T-cell (primary cell): ENCODE measurements at regions not wholly inside any gene's neighbourhood (a gene's known extent, or its start where the extent isn't known, plus 50 kb on each side); places are given as distances from the start of the nearest gene placed in this dataset.

Experiments used
- ATAC-seq, 4 experiments: fragments of 200-7000 bp in 3 of 4; fragments of 150-1000 bp in 1 of 4; cut with Tn5 transposase; replicated peaks in 1 of 4; 1 replicate in 3 of 4; 2 replicates in 1 of 4; pipeline ENCODE4 v1.10.0; 2021; ENCODE audit warnings: moderate library complexity in 3 of 4, mild to moderate bottlenecking in 2 of 4, moderate number of reproducible peaks in 1 of 4
- CTCF ChIA-PET, 2 donors: fragments of 300-600 bp; sonication (Branson Sonifier 250); formaldehyde crosslinking; loops; one replicate each; lab custom pipeline; 2022; ENCODE audit warnings: antibody characterized with exemption in 2 of 2; lab: Charles Lee
- POLR2A ChIA-PET, 2 donors: fragments of 300-600 bp; sonication (Branson Sonifier 250); formaldehyde crosslinking; loops; one replicate each; lab custom pipeline; 2022; ENCODE audit warnings: antibody characterized with exemption in 2 of 2; lab: Charles Lee
- DNase-seq, 35 experiments: peaks; one replicate each; pipeline versions ENCODE4 v3.0.0 to v3.0.0-alpha.2; 2013 to 2023
- H3K27ac ChIP-seq: one replicate; pipeline ENCODE4 v1.5.1; 2013; ENCODE audit warnings: low read length
- H3K27me3 ChIP-seq, 2 experiments: replicated peaks in 1 of 2; 1 replicate in 1 of 2; 2 replicates in 1 of 2; pipeline versions ENCODE4 v1.6.1 to v1.7.0; 2013; ENCODE audit warnings: low read length in 1 of 2, mixed read lengths in 1 of 2; ENCODE audit not compliant: control insufficient read depth in 2 of 2, insufficient read depth in 2 of 2; ENCODE audit errors: extremely low read depth in 1 of 2
- H3K36me3 ChIP-seq, 2 donors: 1 replicate in 1 of 2; 2 replicates in 1 of 2; pipeline versions ENCODE4 v1.6.1 to v1.7.0; 2013; ENCODE audit warnings: low read length in 1 of 2; ENCODE audit not compliant: control insufficient read depth in 2 of 2, insufficient read depth in 1 of 2; ENCODE audit errors: extremely low read depth in 1 of 2
- H3K4me1 ChIP-seq, 2 experiments: 1 replicate in 1 of 2; 2 replicates in 1 of 2; pipeline versions ENCODE4 v1.6.1 to v1.7.0; 2013; ENCODE audit warnings: low read length in 2 of 2, mixed read lengths in 1 of 2; ENCODE audit not compliant: insufficient read depth in 2 of 2, control insufficient read depth in 1 of 2; ENCODE audit errors: extremely low read depth in 1 of 2
- H3K4me3 ChIP-seq, 2 donors: 1 replicate in 1 of 2; 2 replicates in 1 of 2; pipeline versions ENCODE4 v1.5.1 to v1.7.0; 2013; ENCODE audit warnings: mild to moderate bottlenecking in 2 of 2, low read length in 1 of 2, moderate library complexity in 1 of 2; ENCODE audit not compliant: control insufficient read depth in 1 of 2; ENCODE audit errors: extremely low read depth in 1 of 2
- H3K9me3 ChIP-seq: 2 replicates; pipeline ENCODE4 v1.7.0; 2013
- H3K27ac Mint-ChIP-seq, 2 donors: one replicate each; pipeline ENCODE4 v1.8.0; 2020 to 2021; ENCODE audit warnings: mild to moderate bottlenecking in 2 of 2, mixed read lengths in 2 of 2
- H3K27me3 Mint-ChIP-seq, 2 donors: one replicate each; pipeline ENCODE4 v1.8.0; 2021 to 2022; ENCODE audit warnings: mixed read lengths in 2 of 2
- H3K36me3 Mint-ChIP-seq: one replicate; pipeline ENCODE4 v1.8.0; 2021; ENCODE audit warnings: mixed read lengths
- H3K4me1 Mint-ChIP-seq, 3 donors: one replicate each; pipeline ENCODE4 v1.8.0; 2020 to 2022; ENCODE audit warnings: mixed read lengths in 3 of 3, mild to moderate bottlenecking in 1 of 3
- H3K4me3 Mint-ChIP-seq, 3 donors: one replicate each; pipeline ENCODE4 v1.8.0; 2020 to 2022; ENCODE audit warnings: mild to moderate bottlenecking in 3 of 3, mixed read lengths in 3 of 3, moderate library complexity in 3 of 3
- H3K9me3 Mint-ChIP-seq, 3 donors: one replicate each; pipeline ENCODE4 v1.8.0; 2020 to 2022; ENCODE audit warnings: mixed read lengths in 3 of 3
- WGBS: methylation state at CpG from one replicate; pipeline ENCODE4 v1.1.5; 2013; ENCODE audit warnings: missing lambda C conversion rate; ENCODE audit not compliant: insufficient coverage; 5-methylcytosine and 5-hydroxymethylcytosine counted together

GRCh38 chr13:108439556-108439955 is 170.0 kb downstream of the TNFSF13B start:
- WGBS = no CpG with 5 or more reads among the region's 7 CpGs

GRCh38 chr13:108444448-108444847 is 174.9 kb downstream of the TNFSF13B start:
- Mint-ChIP-seq H3K27ac (no peak overlapping the region), H3K4me3 (no peak overlapping the region), H3K27me3 (peaks cover 0 to 3% of the 10 kb centered on the region in 2 donors), H3K4me1 (peaks cover 0 to 7% (median 0%) of the 10 kb centered on the region in 3 donors), H3K36me3 (no peaks in the 10 kb centered on the region), H3K9me3 (peaks cover 0 to 3% (median 0%) of the 10 kb centered on the region in 3 donors)
- Histone ChIP-seq H3K27me3 (no peaks in the 10 kb centered on the region), H3K4me1 (no peaks in the 10 kb centered on the region), H3K36me3 (no peaks in the 10 kb centered on the region), H3K4me3 (no peak overlapping the region), H3K9me3 (no peaks in the 10 kb centered on the region), H3K27ac (no peak overlapping the region)
- no peak for DNase-seq
- CTCF ChIA-PET = no interaction called here
- ATAC-seq = no peak
- 73% methylated on average over 4 of the region's 6 CpGs for WGBS
- POLR2A ChIA-PET = no interaction called here

More at GRCh38 chr13:108439556-108439955, 170.0 kb downstream of the TNFSF13B start:
- peaks cover 0 to 3% (median 0%) of the 10 kb centered on the region in 3 donors for H3K9me3 Mint-ChIP-seq
- H3K4me1 Mint-ChIP-seq = no peaks in the 10 kb centered on the region
- CTCF ChIA-PET = no interaction called here
- Histone ChIP-seq H3K4me3 (no peak overlapping the region), H3K27me3 (no peaks in the 10 kb centered on the region), H3K27ac (no peak overlapping the region), H3K36me3 (no peaks in the 10 kb centered on the region), H3K4me1 (no peaks in the 10 kb centered on the region), H3K9me3 (no peaks in the 10 kb centered on the region)
- POLR2A ChIA-PET = no interaction called here
- no peak overlapping the region for H3K27ac Mint-ChIP-seq
- no peak overlapping the region for H3K4me3 Mint-ChIP-seq
- H3K27me3 Mint-ChIP-seq = peaks cover 0 to 9% of the 10 kb centered on the region in 2 donors
- H3K36me3 Mint-ChIP-seq = no peaks in the 10 kb centered on the region
- no peak for ATAC-seq
- no peak for DNase-seq

- Histone ChIP-seq H3K36me3 (no peaks in the 10 kb centered on the region), H3K4me1 (no peaks in the 10 kb centered on the region), H3K27ac (no peak overlapping the region), H3K9me3 (no peaks in the 10 kb centered on the region), H3K27me3 (no peaks in the 10 kb centered on the region), H3K4me3 (no peak overlapping the region)
- ChIA-PET CTCF (no interaction called here), POLR2A (no interaction called here)
- H3K4me1 Mint-ChIP-seq = peaks cover 0 to 7% (median 0%) of the 10 kb centered on the region in 3 donors
- ATAC-seq (no peak), DNase-seq (no peak)
- peaks cover 0 to 3% (median 0%) of the 10 kb centered on the region in 3 donors for H3K9me3 Mint-ChIP-seq
- no peak overlapping the region for H3K27ac Mint-ChIP-seq
- peaks cover 0 to 3% of the 10 kb centered on the region in 2 donors for H3K27me3 Mint-ChIP-seq
- H3K4me3 Mint-ChIP-seq = no peak overlapping the region
- no peaks in the 10 kb centered on the region for H3K36me3 Mint-ChIP-seq
Measured at GRCh38 chr13:108448891-108449290, 179.4 kb downstream of the TNFSF13B start.

DNA sequence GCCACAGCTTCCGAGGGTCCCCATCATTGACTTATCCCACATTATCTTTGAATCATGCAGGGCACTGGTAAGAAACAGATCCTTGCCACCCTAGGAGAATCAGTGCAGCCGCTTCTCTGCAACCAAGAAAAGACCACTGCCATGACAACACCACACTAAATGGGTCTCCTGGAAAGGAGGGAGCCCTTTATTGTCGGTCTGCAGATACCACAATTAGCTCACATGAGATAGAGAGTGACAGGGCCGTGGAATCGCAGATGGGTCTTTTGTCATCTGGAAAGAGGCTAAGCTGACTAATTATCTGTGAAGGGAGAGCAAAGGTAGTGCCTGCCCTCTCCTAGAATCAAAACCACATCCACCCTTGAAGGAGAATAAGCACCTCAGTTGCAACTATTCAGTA is 178.3 kb upstream of the MYO16 start:
- Mint-ChIP-seq H3K27ac (no peak overlapping the region), H3K36me3 (no peaks in the 10 kb centered on the region), H3K4me1 (peaks cover 0 to 7% (median 0%) of the 10 kb centered on the region in 3 donors), H3K4me3 (no peak overlapping the region), H3K27me3 (peaks cover 0 to 3% of the 10 kb centered on the region in 2 donors), H3K9me3 (peaks cover 0 to 3% (median 0%) of the 10 kb centered on the region in 3 donors)
- no peaks in the 10 kb centered on the region for H3K27me3 ChIP-seq
- POLR2A ChIA-PET = no interaction called here
- no peak overlapping the region for H3K27ac ChIP-seq
- no peaks in the 10 kb centered on the region for H3K36me3 ChIP-seq
- CTCF ChIA-PET = interaction anchor here in 1 of 2 donors (0.5 kb wide), 1 partner anchor 57 kb away, joined by 5 read pairs; no protein-coding TSS in a partner anchor
- no CpG with 5 or more reads among the region's 5 CpGs for WGBS
- no peak for DNase-seq
- no peaks in the 10 kb centered on the region for H3K4me1 ChIP-seq
- ATAC-seq = no peak
- no peaks in the 10 kb centered on the region for H3K9me3 ChIP-seq
- H3K4me3 ChIP-seq = no peak overlapping the region

DNA sequence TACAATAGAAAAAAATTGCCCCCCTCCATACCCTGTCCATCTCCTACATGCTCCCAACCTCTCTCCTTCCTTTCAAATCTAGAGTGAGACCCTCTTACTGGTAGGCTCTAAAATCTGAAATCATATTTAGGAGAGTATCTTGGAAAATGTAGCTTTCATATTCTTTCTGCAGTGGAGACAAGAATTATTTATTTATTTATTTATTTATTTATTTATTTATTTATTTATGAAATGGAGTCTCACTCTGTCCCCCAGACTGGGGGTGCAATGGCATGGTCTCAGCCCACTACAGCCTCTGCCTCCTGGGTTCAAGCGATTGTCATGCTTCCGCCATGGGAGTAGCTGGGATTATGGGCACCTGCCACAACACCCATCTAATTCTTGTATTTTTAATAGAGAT is 174.1 kb upstream of the MYO16 start:
- H3K27me3 Mint-ChIP-seq = peaks cover 0 to 9% of the 10 kb centered on the region in 2 donors
- POLR2A ChIA-PET = no interaction called here
- Histone ChIP-seq H3K27me3 (no peaks in the 10 kb centered on the region), H3K36me3 (no peaks in the 10 kb centered on the region), H3K4me3 (no peak overlapping the region), H3K4me1 (no peaks in the 10 kb centered on the region), H3K27ac (no peak overlapping the region), H3K9me3 (no peaks in the 10 kb centered on the region)
- no CpG with 5 or more reads among the region's 2 CpGs for WGBS
- CTCF ChIA-PET = no interaction called here
- no peak for DNase-seq
- no peak overlapping the region for H3K4me3 Mint-ChIP-seq
- H3K9me3 Mint-ChIP-seq = peaks cover 0 to 3% (median 0%) of the 10 kb centered on the region in 3 donors
- H3K27ac Mint-ChIP-seq = no peak overlapping the region
- no peak for ATAC-seq
- H3K36me3 Mint-ChIP-seq = no peaks in the 10 kb centered on the region
- H3K4me1 Mint-ChIP-seq = no peaks in the 10 kb centered on the region

DNA sequence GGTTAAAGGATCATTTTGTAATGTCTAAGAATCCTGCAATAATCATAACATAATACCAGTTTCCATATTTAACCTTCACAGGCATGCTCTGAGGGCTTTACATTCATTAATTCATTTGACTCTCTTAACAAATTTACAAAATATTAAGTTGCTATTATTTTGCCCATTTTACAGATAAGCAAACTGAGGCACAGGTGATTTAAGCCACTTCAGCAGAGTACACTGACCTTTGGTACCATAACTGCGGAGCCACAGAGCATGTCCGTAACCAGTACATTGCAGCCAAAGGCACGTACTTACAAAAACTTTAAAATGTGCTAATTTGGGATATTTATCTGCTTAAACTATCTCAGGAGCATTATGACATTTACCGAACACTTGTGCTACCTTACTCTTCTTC is 169.4 kb upstream of the MYO16 start:
- no CpG with 5 or more reads among the region's 4 CpGs for WGBS
- Histone ChIP-seq H3K36me3 (no peaks in the 10 kb centered on the region), H3K9me3 (no peaks in the 10 kb centered on the region), H3K27me3 (no peaks in the 10 kb centered on the region), H3K4me1 (no peaks in the 10 kb centered on the region), H3K4me3 (no peak overlapping the region), H3K27ac (no peak overlapping the region)
- ChIA-PET POLR2A (no interaction called here), CTCF (no interaction called here)
- no peak overlapping the region for H3K27ac Mint-ChIP-seq
- DNase-seq (no peak), ATAC-seq (no peak)
- no peaks in the 10 kb centered on the region for H3K36me3 Mint-ChIP-seq
- H3K27me3 Mint-ChIP-seq = peaks cover 0 to 9% of the 10 kb centered on the region in 2 donors
- H3K4me3 Mint-ChIP-seq = no peak overlapping the region
- no peaks in the 10 kb centered on the region for H3K9me3 Mint-ChIP-seq
- peaks cover 0 to 2% (median 2%) of the 10 kb centered on the region in 3 donors for H3K4me1 Mint-ChIP-seq

DNA sequence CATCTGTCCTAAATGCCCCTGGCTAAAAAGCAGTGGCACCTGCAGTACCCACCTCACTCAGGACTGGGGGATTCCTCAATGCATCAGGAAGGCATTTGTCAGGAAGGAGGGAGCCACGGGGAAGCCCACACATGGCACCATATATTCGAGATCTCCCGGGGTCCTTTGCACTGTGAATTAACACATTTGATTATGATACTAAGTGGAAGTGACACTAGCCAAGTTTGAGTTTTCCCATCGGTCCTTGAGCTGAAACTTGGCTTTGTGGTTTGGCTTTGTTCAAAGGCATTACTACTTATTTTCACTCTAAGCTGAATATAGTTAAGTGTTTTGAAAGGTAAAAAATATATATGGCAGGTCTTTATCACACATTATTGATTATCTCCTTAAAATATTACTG is 168.7 kb upstream of the MYO16 start:
- H3K4me3 Mint-ChIP-seq = no peak overlapping the region
- ChIA-PET CTCF (no interaction called here), POLR2A (interaction anchor here in 1 of 2 donors (0.7 kb wide), 1 partner anchor 23 kb away, joined by 3 read pairs; no protein-coding TSS in a partner anchor)
- Histone ChIP-seq H3K27ac (no peak overlapping the region), H3K9me3 (no peaks in the 10 kb centered on the region), H3K4me1 (no peaks in the 10 kb centered on the region), H3K4me3 (no peak overlapping the region), H3K36me3 (no peaks in the 10 kb centered on the region), H3K27me3 (no peaks in the 10 kb centered on the region)
- H3K9me3 Mint-ChIP-seq = no peaks in the 10 kb centered on the region
- no peak for ATAC-seq
- 63% methylated on average over 3 of the region's 4 CpGs for WGBS
- no peaks in the 10 kb centered on the region for H3K36me3 Mint-ChIP-seq
- peaks cover 0 to 2% (median 2%) of the 10 kb centered on the region in 3 donors for H3K4me1 Mint-ChIP-seq
- no peak overlapping the region for H3K27ac Mint-ChIP-seq
- DNase-seq = no peak
- H3K27me3 Mint-ChIP-seq = peaks cover 0 to 9% of the 10 kb centered on the region in 2 donors
